ENCODE measurements at regions not wholly inside any gene's neighbourhood (a gene's known extent, or its start where the extent isn't known, plus 50 kb on each side); places are given as distances from the start of the nearest gene placed in this dataset.

DNA sequence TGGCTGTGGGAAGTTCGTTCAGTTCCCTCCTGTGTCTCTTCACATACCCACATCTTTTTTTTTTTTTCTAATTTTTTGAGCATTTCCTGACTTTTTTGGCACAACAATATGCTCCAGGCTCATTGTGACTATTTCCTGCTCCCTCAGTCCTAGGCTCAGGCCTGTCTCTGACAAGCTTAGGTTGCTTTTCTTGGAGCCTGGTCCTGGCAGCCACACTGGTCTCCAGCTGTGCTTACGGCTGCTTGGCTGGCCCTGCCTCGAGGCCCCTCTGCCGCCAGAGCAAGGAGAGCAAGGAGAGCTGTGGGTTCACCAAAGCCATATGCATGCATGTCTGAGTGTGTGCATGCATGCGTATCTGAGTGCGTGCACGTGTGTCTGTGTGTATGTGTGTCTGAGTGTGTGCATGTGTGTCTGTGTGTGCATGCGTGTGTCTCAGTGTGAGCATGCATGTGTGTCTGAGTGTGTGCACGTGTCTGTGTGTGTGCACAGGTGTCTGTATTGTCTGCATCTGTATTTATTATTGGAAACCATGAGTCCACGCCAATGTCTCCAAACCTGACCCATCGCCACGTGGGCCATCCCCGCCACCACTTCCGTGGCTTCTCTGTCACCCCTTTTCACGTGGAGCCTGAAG is 766.1 kb upstream of the SALL3 start:
- Histone ChIP-seq H3K79me2 (ENCODE audit: insufficient read depth, low read depth, low read length) (no peaks in the 10 kb centered on the region), H3K9me3 (ENCODE audit: low read length) (no peaks in the 10 kb centered on the region), H3K9me2 (ENCODE audit: insufficient read depth, low read length) (no peaks in the 10 kb centered on the region), H3K27ac (ENCODE audit: low read depth, low read length, poor library complexity, severe bottlenecking) (no peak overlapping the region), H3K4me3 (ENCODE audit: low read depth, low read length, poor library complexity, severe bottlenecking) (no peak overlapping the region), H2AFZ (ENCODE audit: low read length) (no peak overlapping the region), H3K4me2 (ENCODE audit: low read length) (no peak overlapping the region), H4K20me1 (ENCODE audit: insufficient read depth, low read length) (no peaks in the 10 kb centered on the region), H3K4me1 (ENCODE audit: insufficient read depth, low read length, poor library complexity, severe bottlenecking) (no peaks in the 10 kb centered on the region), H3K36me3 (ENCODE audit: insufficient read depth, low read length) (no peaks in the 10 kb centered on the region)
- TF ChIP-seq EZH2phosphoT487 (IDR thresholded peaks at IDR 0.05; ENCODE audit: borderline replicate concordance, low read depth, low read length), result no peak
- TF ChIP-seq, protein P1, sequence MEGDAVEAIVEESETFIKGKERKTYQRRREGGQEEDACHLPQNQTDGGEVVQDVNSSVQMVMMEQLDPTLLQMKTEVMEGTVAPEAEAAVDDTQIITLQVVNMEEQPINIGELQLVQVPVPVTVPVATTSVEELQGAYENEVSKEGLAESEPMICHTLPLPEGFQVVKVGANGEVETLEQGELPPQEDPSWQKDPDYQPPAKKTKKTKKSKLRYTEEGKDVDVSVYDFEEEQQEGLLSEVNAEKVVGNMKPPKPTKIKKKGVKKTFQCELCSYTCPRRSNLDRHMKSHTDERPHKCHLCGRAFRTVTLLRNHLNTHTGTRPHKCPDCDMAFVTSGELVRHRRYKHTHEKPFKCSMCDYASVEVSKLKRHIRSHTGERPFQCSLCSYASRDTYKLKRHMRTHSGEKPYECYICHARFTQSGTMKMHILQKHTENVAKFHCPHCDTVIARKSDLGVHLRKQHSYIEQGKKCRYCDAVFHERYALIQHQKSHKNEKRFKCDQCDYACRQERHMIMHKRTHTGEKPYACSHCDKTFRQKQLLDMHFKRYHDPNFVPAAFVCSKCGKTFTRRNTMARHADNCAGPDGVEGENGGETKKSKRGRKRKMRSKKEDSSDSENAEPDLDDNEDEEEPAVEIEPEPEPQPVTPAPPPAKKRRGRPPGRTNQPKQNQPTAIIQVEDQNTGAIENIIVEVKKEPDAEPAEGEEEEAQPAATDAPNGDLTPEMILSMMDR (conservative IDR thresholded peaks at IDR 0.05; ENCODE audit: low read length), result no peak
- CTCF ChIA-PET (ENCODE audit: unreplicated experiment), result no interaction called here
- no peak for DNase-seq (ENCODE audit: low spot score)
- intact Hi-C loops (cut with micrococcal nuclease; ENCODE audit: unreplicated experiment), result no loop called here
- POLR2A ChIA-PET, result no interaction called here
- no TSS peak for BruUV-seq (replicated peaks)

DNA sequence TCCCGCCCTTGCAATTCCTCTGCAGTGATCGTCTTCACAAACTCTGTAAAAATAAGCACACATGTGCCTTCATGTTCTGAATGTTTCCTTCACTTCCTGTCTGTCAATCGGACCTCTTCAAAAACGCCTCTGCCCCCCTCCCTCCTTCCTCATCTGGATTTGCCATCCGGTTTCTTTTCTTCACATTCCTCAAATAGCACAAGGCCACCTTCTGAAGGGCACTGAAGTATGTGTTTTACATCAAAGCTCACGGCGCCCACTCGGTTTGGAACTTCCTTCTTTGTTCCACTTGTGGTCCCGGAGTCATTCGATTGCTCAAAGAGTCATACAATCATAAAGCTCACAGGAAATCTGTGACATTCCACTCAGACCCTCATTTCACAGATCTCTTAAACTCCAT is 758.1 kb upstream of the SALL3 start:
- Histone ChIP-seq H3K4me2 (ENCODE audit: low read length) (no peak overlapping the region), H3K79me2 (ENCODE audit: insufficient read depth, low read depth, low read length) (no peaks in the 10 kb centered on the region), H3K9me2 (ENCODE audit: insufficient read depth, low read length) (no peaks in the 10 kb centered on the region), H3K4me3 (ENCODE audit: low read depth, low read length, poor library complexity, severe bottlenecking) (no peak overlapping the region), H2AFZ (ENCODE audit: low read length) (no peak overlapping the region), H4K20me1 (ENCODE audit: insufficient read depth, low read length) (no peaks in the 10 kb centered on the region), H3K36me3 (ENCODE audit: insufficient read depth, low read length) (no peaks in the 10 kb centered on the region), H3K9me3 (ENCODE audit: low read length) (no peaks in the 10 kb centered on the region), H3K4me1 (ENCODE audit: insufficient read depth, low read length, poor library complexity, severe bottlenecking) (no peaks in the 10 kb centered on the region), H3K27ac (ENCODE audit: low read depth, low read length, poor library complexity, severe bottlenecking) (no peak overlapping the region)
- ChIA-PET CTCF (ENCODE audit: unreplicated experiment) (no interaction called here), POLR2A (no interaction called here)
- TF ChIP-seq, protein P1 (conservative IDR thresholded peaks at IDR 0.05; ENCODE audit: low read length), result no peak
- no peak for TF ChIP-seq EZH2phosphoT487 (IDR thresholded peaks at IDR 0.05; ENCODE audit: borderline replicate concordance, low read depth, low read length)
- DNase-seq (ENCODE audit: low spot score), result no peak
- intact Hi-C loops (cut with micrococcal nuclease; ENCODE audit: unreplicated experiment), result no loop called here
- no TSS peak for BruUV-seq (replicated peaks)

DNA sequence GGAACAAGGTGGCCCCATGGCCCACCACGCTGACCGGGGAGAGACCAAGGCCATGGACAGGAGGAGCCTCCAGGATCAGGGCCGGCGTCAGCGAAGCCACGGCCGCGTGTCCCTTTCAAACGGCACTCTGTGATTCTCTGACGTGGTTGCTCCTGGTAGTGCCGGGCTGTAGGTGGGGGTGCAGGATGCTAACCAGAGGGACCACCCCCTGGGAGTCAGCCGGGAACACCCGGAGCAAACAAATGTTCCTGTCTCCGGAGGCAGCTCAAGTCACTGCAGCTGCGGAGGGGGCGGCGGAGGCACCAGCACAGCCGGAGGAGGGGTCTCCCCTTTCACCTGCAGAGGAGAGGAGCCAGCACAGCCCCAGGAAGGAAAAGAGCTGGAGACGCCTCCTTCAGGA is 750.6 kb upstream of the SALL3 start:
- Histone ChIP-seq H3K9me2 (ENCODE audit: insufficient read depth, low read length) (no peaks in the 10 kb centered on the region), H3K4me2 (ENCODE audit: low read length) (no peak overlapping the region), H3K36me3 (ENCODE audit: insufficient read depth, low read length) (no peaks in the 10 kb centered on the region), H3K4me1 (ENCODE audit: insufficient read depth, low read length, poor library complexity, severe bottlenecking) (no peaks in the 10 kb centered on the region), H3K4me3 (ENCODE audit: low read depth, low read length, poor library complexity, severe bottlenecking) (no peak overlapping the region), H3K79me2 (ENCODE audit: insufficient read depth, low read depth, low read length) (no peaks in the 10 kb centered on the region), H4K20me1 (ENCODE audit: insufficient read depth, low read length) (no peaks in the 10 kb centered on the region), H3K27ac (ENCODE audit: low read depth, low read length, poor library complexity, severe bottlenecking) (no peak overlapping the region), H2AFZ (ENCODE audit: low read length) (no peak overlapping the region), H3K9me3 (ENCODE audit: low read length) (no peaks in the 10 kb centered on the region)
- TF ChIP-seq, protein P1 (conservative IDR thresholded peaks at IDR 0.05; ENCODE audit: low read length), result no peak
- no peak for TF ChIP-seq EZH2phosphoT487 (IDR thresholded peaks at IDR 0.05; ENCODE audit: borderline replicate concordance, low read depth, low read length)
- intact Hi-C loops (cut with micrococcal nuclease; ENCODE audit: unreplicated experiment), result no loop called here
- CTCF ChIA-PET (ENCODE audit: unreplicated experiment), result no interaction called here
- DNase-seq (ENCODE audit: low spot score), result no peak
- no TSS peak for BruUV-seq (replicated peaks)
- POLR2A ChIA-PET, result no interaction called here
